ENCODE measurements at regions not wholly inside any gene's neighbourhood (a gene's known extent, or its start where the extent isn't known, plus 50 kb on each side); places are given as distances from the start of the nearest gene placed in this dataset.

GRCh38 chr12:38448991-38449390, 132.4 kb downstream of the ALG10B start:
- H3K4me1 ChIP-seq: no peaks in the 10 kb centered on the region
- 83 to 94% (median 84%) methylated on average over 2 of the region's 2 CpGs for WGBS, 5 donors
- no peak overlapping the region for H3K4me3 ChIP-seq
- no peak overlapping the region for H3K27ac ChIP-seq
- no peaks in the 10 kb centered on the region for H3K9me3 ChIP-seq
- no peaks in the 10 kb centered on the region for H3K27me3 ChIP-seq (replicated peaks in 1 of 7)
- H3K36me3 ChIP-seq: no peaks in the 10 kb centered on the region
- intact Hi-C loops (cut with DNase I; ENCODE audit: low total_unique reads): no loop called here
- no peak for TF ChIP-seq CTCF (IDR thresholded peaks at IDR 0.05 in 8 of 11, conservative IDR thresholded peaks at IDR 0.05 in 3 of 11)
- TF ChIP-seq POLR2A (IDR thresholded peaks at IDR 0.05): no peak
- no peak for TF ChIP-seq POLR2AphosphoS5 (IDR thresholded peaks at IDR 0.05)
- no peak for DNase-seq

- TF ChIP-seq POLR2AphosphoS5 (IDR thresholded peaks at IDR 0.05): no peak
- no peak for TF ChIP-seq CTCF (IDR thresholded peaks at IDR 0.05 in 8 of 11, conservative IDR thresholded peaks at IDR 0.05 in 3 of 11)
- TF ChIP-seq POLR2A (IDR thresholded peaks at IDR 0.05): no peak
- intact Hi-C loops (cut with DNase I; ENCODE audit: low total_unique reads): no loop called here
- 72 to 78% (median 74%) methylated on average over 2 of the region's 2 CpGs for WGBS, 5 donors
Observed at GRCh38 chr12:38456537-38457120, 140.1 kb downstream of the ALG10B start.

GRCh38 chr12:38465020-38465419, 148.4 kb downstream of the ALG10B start:
- H3K9me3 ChIP-seq: no peaks in the 10 kb centered on the region
- no peak overlapping the region for H3K27ac ChIP-seq
- no peak for TF ChIP-seq POLR2AphosphoS5 (IDR thresholded peaks at IDR 0.05)
- TF ChIP-seq CTCF (IDR thresholded peaks at IDR 0.05 in 8 of 11, conservative IDR thresholded peaks at IDR 0.05 in 3 of 11): no peak
- TF ChIP-seq POLR2A (IDR thresholded peaks at IDR 0.05): no peak
- no peaks in the 10 kb centered on the region for H3K4me1 ChIP-seq
- no peak overlapping the region for H3K4me3 ChIP-seq
- intact Hi-C loops (cut with DNase I; ENCODE audit: low total_unique reads): no loop called here
- H3K27me3 ChIP-seq (replicated peaks in 1 of 7): no peaks in the 10 kb centered on the region
- WGBS, 5 donors: 74 to 86% (median 82%) methylated on average over 5 of the region's 5 CpGs
- no peaks in the 10 kb centered on the region for H3K36me3 ChIP-seq
- DNase-seq: no peak

More at GRCh38 chr12:38456537-38457120, 140.1 kb downstream of the ALG10B start:
- no peak for DNase-seq
- Histone ChIP-seq H3K4me1 (no peaks in the 10 kb centered on the region), H3K36me3 (no peaks in the 10 kb centered on the region), H3K27me3 (replicated peaks in 1 of 7) (no peaks in the 10 kb centered on the region), H3K27ac (no peak overlapping the region), H3K4me3 (no peak overlapping the region), H3K9me3 (no peaks in the 10 kb centered on the region)

- no peaks in the 10 kb centered on the region for H3K27me3 ChIP-seq (replicated peaks in 1 of 7)
- H3K9me3 ChIP-seq: peaks cover 0 to 14% (median 4%) of the 10 kb centered on the region in 8 donors
- DNase-seq: no peak
- H3K4me3 ChIP-seq: no peak overlapping the region
- WGBS, 5 donors: 65 to 84% (median 69%) methylated on average over 7 of the region's 7 CpGs
- TF ChIP-seq CTCF (IDR thresholded peaks at IDR 0.05 in 8 of 11, conservative IDR thresholded peaks at IDR 0.05 in 3 of 11) (no peak), POLR2A (IDR thresholded peaks at IDR 0.05) (no peak), POLR2AphosphoS5 (IDR thresholded peaks at IDR 0.05) (no peak)
- no peaks in the 10 kb centered on the region for H3K4me1 ChIP-seq
- intact Hi-C loops (cut with DNase I; ENCODE audit: low total_unique reads): no loop called here
- H3K36me3 ChIP-seq: no peaks in the 10 kb centered on the region
- peak overlapping the region in 1 of 8 donors; percentile 41 for H3K27ac ChIP-seq
Observed at GRCh38 chr12:38469715-38470114, 153.1 kb downstream of the ALG10B start.
